Dermis blood vessel endothelial cell (primary cell): ENCODE measurements at regions not wholly inside any gene's neighbourhood (a gene's known extent, or its start where the extent isn't known, plus 50 kb on each side); places are given as distances from the start of the nearest gene placed in this dataset.
A peak's percentile ranks its signal among the peaks of the same experiment; 100 is the strongest.
"Not testable (repeated sequence)": the region's sequence is repeated elsewhere in the genome, so short reads cannot be mapped to it uniquely, and the experiment has no call there.

ENCODE experiments used
- DNase-seq: peaks from one replicate; pipeline ENCODE4 v3.0.0; 2010

- DNase-seq: no peak
Observed at GRCh38 chr7:106583706-106584690, 77.0 kb downstream of the CCDC71L start.

DNA sequence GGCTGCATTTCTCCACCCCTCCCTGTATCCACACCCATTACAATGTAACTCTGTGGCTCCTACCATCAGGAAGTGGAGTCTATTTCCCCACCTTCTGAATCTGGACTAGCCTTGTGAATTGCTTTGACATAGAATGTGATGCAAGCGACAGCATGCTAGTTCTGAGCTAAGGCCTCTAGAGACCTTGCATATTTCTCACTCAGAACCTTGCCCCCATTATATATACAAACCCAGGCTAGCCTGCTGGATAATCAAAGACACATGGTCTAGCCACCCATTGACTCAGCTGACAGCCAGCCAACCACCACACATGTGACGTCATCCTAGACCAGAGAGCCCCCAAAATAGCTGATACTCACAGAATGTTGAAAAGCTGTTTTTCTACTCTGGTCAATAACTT, 77.9 kb downstream of the CCDC71L start:
- DNase-seq: no peak

GRCh38 chr7:106582365-106582764, 78.6 kb downstream of the CCDC71L start:
- DNase-seq: no peak

- DNase-seq: not testable (repeated sequence)
Observed at GRCh38 chr7:106579086-106579485, 81.9 kb downstream of the CCDC71L start.

GRCh38 chr7:106575138-106575823, 85.7 kb downstream of the CCDC71L start:
- no peak for DNase-seq

- DNase-seq: no peak
Observed at GRCh38 chr7:106573738-106574137, 87.2 kb downstream of the CCDC71L start.

DNA sequence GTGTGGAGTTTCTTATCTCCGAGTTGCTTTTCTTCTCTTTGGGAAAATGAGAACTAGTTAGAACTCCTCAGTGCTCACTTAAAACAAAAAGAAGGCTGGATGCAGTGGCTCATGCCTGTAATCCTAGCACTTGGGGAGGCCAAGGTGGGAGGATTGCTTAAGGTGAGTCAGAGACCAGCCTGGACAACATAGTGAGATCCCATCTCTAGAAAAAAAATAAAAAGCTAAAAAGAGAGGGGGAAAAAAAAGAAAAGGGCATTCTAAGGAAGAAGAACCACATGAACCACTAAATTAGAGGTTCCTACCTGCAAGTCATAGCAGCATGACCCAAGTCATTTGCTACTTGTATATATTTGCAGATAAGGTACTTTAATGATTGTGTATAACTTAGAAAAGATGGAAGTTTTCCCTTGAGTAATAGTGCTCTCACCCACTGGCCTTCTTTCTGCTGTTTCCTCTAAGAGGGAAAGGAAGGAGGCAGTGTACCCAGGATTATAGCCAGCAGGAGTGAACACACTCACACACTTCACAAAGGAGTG, 87.8 kb downstream of the CCDC71L start:
- DNase-seq: no peak

GRCh38 chr7:106572394-106573124, 88.4 kb downstream of the CCDC71L start:
- no peak for DNase-seq

DNA sequence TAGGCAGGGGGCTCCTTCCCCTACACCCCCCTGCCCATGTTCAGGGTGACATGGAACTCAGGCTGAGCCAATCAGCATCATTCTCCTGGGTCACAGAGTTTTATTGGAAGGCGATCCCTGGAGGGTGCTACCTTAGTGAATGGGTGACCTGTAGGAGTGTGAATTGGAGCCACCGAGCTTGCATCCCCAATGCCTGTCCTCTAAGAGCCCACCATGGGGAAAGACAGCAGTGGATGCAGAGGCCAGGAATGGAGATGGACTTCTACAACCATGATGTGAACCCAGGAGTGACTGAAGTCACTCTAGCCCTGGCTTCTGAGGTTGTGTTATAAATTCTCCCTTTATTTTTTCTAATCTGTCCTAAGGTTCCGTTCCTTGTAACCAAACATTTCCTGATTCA, 89.4 kb downstream of the CCDC71L start:
- DNase-seq: no peak

DNA sequence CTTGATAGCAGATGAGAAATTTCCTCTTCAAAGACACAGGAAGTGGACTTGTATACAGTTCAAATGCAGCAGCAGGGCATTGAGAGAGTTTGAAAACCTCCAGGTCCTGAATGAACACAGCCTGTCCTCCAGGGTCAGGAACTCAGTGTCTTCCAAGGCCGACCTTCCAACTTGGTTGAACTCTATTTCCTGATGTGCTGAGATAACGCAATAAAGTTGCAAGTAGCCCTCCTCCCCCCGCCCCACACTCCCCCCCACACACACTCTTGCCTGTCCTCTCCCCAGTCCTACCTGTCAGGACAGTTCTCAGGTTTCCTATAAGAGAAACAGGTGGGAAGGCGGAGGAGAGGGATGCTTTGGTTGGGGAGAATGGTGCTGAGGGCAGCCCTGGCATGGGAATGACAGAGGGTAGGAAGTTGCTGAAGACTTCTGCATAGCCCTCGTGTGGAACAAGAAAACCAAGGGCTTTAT, 90.0 kb downstream of the CCDC71L start:
- peak; percentile 10 for DNase-seq

- DNase-seq: no peak
Observed at GRCh38 chr7:106570146-106570545, 90.8 kb downstream of the CCDC71L start.

DNA sequence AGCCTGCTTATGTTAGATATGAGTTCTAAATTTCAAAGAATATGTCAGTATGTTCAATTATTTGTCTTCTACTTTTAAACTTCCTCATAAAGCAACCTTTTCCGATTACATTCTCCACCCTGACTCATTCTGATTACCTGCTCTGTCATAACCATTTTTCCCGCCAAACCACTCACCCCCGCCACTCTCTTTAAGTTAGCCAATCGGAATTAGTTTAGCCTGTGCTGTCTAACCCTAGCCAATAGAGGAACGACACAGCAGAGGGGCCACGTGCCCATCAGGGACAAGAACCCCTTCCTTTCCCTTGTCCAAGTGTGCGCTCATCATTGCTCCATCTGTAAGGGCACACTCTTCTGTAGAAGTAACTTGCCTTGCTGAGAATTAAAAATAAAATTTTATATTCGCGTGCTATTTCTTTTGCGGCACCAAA, 91.4 kb downstream of the CCDC71L start:
- DNase-seq: no peak

- DNase-seq: no peak
Observed at GRCh38 chr7:106568680-106569499, 92.1 kb downstream of the CCDC71L start.

DNA sequence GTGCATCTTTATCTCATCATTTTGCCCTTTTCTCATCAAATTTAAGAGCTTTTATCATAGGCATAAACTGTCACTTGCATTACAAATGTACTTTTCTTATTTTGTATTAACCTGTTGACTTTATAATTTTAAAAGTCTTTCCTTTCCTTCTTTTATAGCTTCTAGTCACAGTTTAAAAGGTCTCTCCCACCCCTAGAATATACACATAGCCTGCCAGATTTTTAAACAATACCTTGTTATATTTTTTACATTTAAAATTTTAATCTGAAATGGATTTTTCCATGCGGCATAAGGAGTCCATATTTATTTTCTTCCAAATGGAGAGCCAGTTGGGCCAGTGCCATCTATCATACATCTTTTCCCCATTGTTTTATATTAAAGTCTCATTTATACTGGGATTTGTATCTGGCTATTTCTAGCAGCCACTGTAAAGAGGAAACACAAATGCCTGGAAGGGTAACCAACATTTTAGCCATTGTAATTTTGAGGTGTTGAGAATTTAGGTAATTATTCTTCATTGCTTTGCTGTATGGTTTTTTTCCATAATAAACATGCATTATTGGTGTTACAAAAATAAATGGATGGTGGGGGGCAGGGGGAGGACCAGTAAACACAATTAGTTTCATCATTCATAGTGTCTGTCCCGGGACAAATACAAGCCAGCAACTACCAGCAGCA, 92.8 kb downstream of the CCDC71L start:
- DNase-seq: no peak

DNA sequence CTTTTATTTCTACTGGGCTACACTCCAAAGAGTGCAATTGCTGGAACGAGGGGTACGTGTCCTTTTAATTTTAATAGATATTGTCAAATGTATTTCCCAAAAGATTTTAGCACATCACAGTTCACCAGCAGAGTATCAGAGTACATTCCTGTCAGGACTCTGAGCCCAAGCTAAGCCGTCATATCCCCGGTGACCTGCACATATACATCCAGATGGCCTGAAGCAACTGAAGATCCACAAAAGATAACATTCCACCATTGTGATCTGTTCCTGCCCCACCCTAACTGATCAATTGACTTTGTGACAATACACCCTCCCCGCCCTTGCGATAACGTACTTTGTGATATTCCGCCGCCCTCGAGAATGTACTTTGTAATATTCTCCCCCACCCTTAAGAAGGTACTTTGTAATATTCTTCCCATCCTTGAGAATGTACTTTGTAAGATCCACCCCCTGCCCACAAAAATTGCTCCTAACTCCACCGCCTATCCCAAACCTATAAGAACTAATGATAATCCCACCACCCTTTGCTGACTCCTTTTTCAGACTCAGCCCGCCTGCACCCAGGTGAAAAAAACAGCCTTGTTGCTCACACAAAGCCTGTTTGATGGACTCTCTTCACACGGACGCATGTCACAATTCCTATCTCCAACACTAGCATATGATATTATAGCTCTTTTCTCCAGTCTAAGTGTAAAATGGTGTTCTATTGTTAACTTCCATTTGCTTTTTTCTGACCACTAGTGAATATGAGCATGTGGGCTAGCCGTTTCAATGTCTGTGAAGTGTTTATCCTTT, 93.6 kb downstream of the CCDC71L start:
- DNase-seq: not testable (repeated sequence)

DNA sequence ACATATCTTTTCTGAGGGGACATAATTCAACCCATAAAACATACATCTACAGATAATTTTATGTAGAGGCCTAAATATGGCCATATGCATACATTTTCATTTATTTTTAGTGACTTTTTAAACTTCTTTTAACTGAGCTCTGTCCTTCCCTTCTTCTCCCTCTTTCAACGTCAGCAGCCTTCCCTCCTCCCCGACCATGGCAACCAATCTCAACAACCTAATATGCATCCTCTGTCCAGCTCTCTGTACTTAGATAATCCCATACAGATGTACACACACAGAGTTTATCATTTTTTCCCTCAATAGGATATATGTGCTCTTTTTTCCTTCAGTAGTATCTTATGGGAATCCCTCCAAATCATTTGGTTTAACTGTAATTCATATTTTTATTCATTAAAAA, 94.3 kb downstream of the CCDC71L start:
- DNase-seq: no peak

- DNase-seq: no peak
Observed at GRCh38 chr7:106566196-106566595, 94.8 kb downstream of the CCDC71L start.

DNA sequence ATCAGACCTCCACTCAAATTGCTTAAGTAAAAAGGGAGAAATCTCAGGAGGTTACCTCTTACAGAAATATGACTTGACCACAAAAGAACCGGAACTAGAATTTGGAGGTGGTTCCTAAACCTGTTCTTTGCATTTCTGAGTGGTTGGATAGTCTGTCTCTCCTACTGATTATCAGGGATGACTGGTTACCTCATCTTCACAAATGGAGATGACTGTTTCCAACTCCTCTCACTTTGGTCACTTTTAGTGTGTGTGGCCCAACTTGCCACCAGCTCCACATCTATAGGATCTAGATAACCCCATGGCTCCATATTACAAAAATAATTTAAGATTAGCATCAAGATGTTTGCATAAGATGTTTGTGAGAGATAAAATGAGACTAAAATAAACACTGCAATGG, 95.5 kb downstream of the CCDC71L start:
- DNase-seq: no peak

- DNase-seq: peak; percentile 19
Observed at GRCh38 chr7:106563466-106564150, 97.3 kb downstream of the CCDC71L start.
